HG03558 (cell line): ENCODE measurements at regions not wholly inside any gene's neighbourhood (a gene's known extent, or its start where the extent isn't known, plus 50 kb on each side); places are given as distances from the start of the nearest gene placed in this dataset.
"Not testable (repeated sequence)": the region's sequence is repeated elsewhere in the genome, so short reads cannot be mapped to it uniquely, and the experiment has no call there.

ENCODE experiments used
- ATAC-seq: cut with Tn5 transposase; IDR thresholded peaks from one replicate; pipeline ENCODE4 v1.9.1; 2021; ENCODE audit warnings: moderate number of reproducible peaks; ENCODE audit not compliant: unreplicated experiment; ENCODE audit errors: extremely low read depth

- ATAC-seq, result not testable (repeated sequence)
Observed at GRCh38 chr1:189139748-189140147, 1337.9 kb downstream of the BRINP3 start.

GRCh38 chr1:189141056-189141455 lies 1336.6 kb downstream of the BRINP3 start:
- no peak for ATAC-seq

GRCh38 chr1:189149547-189150375 lies 1327.9 kb downstream of the BRINP3 start:
- no peak for ATAC-seq

GRCh38 chr1:189150624-189151023 lies 1327.0 kb downstream of the BRINP3 start:
- ATAC-seq, result no peak

GRCh38 chr1:189151361-189151760 lies 1326.3 kb downstream of the BRINP3 start:
- no peak for ATAC-seq

- no peak for ATAC-seq
Observed at GRCh38 chr1:189152685-189153084, 1325.0 kb downstream of the BRINP3 start.

- no peak for ATAC-seq
Observed at GRCh38 chr1:189158155-189158554, 1319.5 kb downstream of the BRINP3 start.

- ATAC-seq, result no peak
Observed at GRCh38 chr1:189175889-189176288, 1301.8 kb downstream of the BRINP3 start.

GRCh38 chr1:189180057-189180456 lies 1297.6 kb downstream of the BRINP3 start:
- no peak for ATAC-seq

GRCh38 chr1:189185097-189185496 lies 1292.6 kb downstream of the BRINP3 start:
- ATAC-seq, result no peak

- ATAC-seq, result no peak
Observed at GRCh38 chr1:189192741-189193520, 1284.7 kb downstream of the BRINP3 start.

GRCh38 chr1:189205863-189206262 lies 1271.8 kb downstream of the BRINP3 start:
- ATAC-seq, result no peak

- ATAC-seq, result no peak
Observed at GRCh38 chr1:189206617-189207016, 1271.0 kb downstream of the BRINP3 start.

- ATAC-seq, result no peak
Observed at GRCh38 chr1:189211742-189212141, 1265.9 kb downstream of the BRINP3 start.

- no peak for ATAC-seq
Observed at GRCh38 chr1:189212606-189213005, 1265.1 kb downstream of the BRINP3 start.

- ATAC-seq, result no peak
Observed at GRCh38 chr1:189216886-189217285, 1260.8 kb downstream of the BRINP3 start.

- ATAC-seq, result no peak
Observed at GRCh38 chr1:189217646-189218045, 1260.0 kb downstream of the BRINP3 start.

- ATAC-seq, result no peak
Observed at GRCh38 chr1:189220750-189221149, 1256.9 kb downstream of the BRINP3 start.

- ATAC-seq, result not testable (repeated sequence)
Observed at GRCh38 chr1:189225794-189226145, 1251.9 kb downstream of the BRINP3 start.

- no peak for ATAC-seq
Observed at GRCh38 chr1:189226779-189227178, 1250.9 kb downstream of the BRINP3 start.

GRCh38 chr1:189237008-189237407 lies 1240.7 kb downstream of the BRINP3 start:
- no peak for ATAC-seq
